Stimulated activated CD4-positive, alpha-beta T cell treated with anti-CD3 and anti-CD28 coated beads, Interleukin-1b, Interleukin-23, amount 100 ng/mL, for 4 hours (primary cell): ENCODE measurements at regions not wholly inside any gene's neighbourhood (a gene's known extent, or its start where the extent isn't known, plus 50 kb on each side); places are given as distances from the start of the nearest gene placed in this dataset.

Experiments
- DNase-seq, 2 donors: peaks; one replicate each; pipeline ENCODE4 v3.0.0-alpha.2; 2020; ENCODE audit warnings: low read depth in 2 of 2

GRCh38 chr16:6133009-6133557 lies 1035.5 kb upstream of the EEF2KMT start:
- no peak for DNase-seq

DNA sequence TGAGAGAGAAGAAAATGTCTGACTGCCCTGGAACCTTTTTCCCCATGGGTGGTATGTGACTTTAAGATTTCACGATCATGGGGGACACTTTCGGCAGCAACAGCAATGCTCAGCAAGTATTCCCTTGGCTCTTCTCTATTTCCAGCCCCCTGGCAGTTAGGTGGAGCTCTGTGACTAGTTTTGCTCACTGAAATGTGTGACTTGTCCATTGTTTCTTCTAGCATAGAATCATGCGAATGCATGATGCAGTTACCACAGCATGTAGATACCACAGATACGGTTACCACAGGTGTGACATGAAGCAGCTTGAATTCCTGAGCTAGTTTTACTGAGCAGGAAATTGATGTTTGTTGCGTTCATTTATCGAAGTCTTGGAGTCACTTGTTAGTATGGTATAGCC lies 1034.5 kb upstream of the EEF2KMT start:
- DNase-seq: no peak

GRCh38 chr16:6131526-6132050 lies 1034.0 kb upstream of the EEF2KMT start:
- no peak for DNase-seq

DNA sequence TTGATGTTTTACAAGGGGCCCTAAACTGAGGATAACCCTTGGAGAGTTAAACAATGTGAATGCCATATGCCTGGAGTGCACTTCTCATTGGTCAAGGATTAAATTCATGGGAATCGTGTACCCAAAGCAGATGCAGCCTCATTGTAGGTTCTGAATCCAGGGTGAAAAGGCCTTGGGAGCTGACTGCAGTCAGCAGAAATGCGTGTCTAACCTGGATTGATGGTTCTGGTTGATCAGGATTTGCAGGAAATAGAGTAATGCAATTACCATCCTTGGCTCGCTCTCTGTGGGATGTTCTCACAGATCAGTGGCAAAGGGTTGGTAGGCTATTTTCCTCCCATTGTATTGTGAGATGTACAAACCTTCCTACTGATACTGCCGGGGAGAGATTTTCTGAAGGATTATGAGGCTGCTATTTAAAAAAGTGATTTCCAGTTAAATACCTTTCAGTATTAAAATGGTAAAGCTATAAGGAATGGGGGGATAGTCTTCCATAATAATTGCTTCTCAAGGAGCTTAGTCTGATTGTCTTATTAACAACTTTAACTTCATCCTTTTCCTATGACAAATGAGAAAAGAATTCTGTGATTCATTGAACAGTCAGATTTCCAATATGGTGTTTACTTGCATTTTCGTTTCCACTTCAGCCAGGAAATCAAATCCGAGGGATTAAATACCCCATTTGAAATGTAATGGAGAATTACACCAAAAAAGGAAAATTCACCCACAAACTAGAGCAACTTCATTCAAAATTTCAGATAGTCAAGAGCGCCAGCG lies 1028.1 kb upstream of the EEF2KMT start:
- DNase-seq: no peak

DNA sequence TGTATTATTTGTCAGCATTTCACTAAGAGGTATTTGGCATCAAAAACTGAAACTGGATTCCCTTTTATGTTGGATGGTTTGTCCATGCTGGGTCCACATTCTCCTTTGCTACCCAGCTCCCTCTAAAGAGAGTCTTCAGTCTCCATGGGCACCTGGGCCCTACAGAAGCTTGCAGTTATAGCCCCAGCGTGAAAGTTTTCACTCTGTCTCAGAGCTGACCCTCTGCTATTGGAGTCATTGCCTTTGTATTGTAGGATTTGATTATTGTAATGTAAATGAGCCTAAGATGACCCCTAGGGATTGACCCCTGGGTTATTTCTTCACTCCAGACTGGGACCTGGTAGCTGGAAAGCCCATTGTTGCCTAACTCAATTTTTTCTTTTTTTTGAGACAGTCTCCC lies 1026.5 kb upstream of the EEF2KMT start:
- DNase-seq: no peak

DNA sequence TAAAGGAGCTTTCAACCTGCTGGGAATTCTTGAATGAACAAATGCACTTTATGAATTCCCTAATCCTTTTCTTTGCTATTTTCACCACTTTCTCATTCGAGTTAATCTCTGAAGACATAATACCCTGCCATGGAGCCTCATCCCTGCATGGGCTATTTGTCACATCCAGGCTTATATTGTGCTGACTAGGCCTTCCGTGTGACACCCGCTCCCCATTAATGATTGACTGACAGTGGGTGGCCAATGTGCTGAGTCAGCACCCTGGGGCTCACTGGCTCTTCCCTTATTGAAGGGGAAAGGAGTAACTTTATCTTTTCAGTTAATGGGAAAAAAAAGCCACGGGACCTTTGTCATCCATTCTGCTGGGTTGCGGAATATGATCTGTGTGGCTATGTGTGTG lies 1024.8 kb upstream of the EEF2KMT start:
- DNase-seq: no peak

DNA sequence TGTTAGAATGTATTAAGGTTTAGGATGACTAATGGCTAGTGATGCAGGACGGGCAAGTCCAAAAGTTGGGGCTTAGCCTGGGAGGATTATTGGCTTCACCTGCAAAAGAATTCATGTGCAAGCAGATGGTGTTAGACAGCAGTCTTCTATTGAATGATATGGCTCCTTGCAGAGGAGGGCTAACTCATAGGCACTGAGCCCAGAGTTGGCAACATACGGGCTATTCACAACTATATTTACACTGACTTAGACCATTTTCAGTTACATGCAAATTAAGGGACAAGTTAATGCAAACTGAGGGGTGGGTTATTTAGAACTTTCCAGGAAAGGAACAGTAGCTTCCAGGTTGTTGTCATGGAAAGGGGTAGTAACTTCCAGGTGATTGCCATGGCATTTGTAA lies 1017.1 kb upstream of the EEF2KMT start:
- no peak for DNase-seq

DNA sequence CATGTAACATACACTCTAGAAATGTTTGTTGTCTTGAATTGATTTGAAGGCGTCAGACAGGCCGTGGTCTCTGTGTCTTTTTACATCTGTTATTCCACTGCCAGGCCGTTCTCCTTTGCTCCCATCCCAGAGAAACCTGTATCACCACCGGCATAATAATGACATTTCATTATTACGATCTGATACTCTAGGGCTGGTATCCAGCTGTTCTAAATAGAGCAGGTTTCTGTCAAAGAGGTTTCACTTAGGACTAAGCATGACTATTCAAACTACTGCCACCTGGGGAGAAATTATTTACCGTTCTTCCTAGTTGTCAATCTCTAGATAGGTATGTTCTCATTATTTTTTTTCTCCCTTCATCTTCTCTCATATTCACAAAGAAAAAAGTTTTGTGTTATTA lies 1016.2 kb upstream of the EEF2KMT start:
- no peak for DNase-seq

- no peak for DNase-seq
Observed at GRCh38 chr16:6112700-6113099, 1015.1 kb upstream of the EEF2KMT start.

GRCh38 chr16:6111390-6111789 lies 1013.8 kb upstream of the EEF2KMT start:
- DNase-seq: no peak

DNA sequence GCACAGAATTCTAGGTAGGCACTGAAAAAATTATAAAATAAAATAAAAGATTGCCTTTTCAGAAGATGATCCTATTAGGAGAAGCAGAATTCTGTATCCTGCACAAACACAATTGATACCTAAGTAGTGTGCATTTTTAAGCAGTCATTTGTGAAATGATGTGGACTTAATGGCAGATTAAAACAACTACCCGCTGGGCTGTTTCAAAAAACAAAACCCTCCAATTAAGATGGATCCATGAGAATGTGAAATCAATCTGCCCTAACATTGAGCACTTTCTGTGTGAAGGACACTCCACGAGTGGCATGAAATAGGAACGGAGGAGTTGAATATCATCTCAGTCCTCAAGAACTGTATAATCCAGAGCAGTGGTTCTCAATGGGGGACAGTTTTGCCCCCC lies 1012.8 kb upstream of the EEF2KMT start:
- DNase-seq: no peak

DNA sequence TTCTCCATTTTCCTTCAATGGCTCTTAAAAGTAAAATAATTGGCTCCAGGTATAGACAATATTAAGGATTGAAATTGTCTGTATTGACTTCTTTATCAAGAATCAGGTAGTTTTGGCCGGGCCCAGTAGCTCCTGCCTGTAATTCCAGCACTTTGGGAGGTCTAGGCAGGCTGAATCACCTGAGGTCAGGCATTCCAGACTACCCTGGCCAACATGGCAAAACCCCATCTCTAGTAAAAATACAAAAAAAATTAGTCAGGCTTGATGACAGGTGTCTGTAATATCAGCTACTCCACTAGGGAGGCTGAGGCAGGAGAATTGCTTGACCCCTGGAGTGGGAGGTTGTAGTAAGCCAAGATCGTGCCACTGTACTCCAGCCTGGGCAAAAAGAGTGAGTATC lies 1008.5 kb upstream of the EEF2KMT start:
- no peak for DNase-seq

DNA sequence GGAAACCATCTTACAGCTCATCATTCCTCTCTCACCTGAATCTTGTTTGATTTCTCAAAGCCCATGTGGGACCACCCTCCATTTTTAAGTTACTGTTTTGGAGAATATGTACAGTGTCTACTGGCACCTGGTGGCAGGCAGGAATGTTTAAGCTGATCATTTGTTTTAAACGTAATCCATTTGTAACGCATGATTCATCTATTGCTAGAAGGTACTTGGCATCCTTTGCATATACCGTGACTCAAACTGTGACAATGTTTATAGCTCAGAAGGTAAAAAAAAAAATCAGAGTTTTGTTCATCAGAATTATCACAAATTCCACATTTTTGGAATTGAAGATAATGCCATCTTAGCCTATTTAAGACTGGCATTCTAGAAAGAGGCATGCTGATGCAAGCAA lies 1007.5 kb upstream of the EEF2KMT start:
- no peak for DNase-seq

DNA sequence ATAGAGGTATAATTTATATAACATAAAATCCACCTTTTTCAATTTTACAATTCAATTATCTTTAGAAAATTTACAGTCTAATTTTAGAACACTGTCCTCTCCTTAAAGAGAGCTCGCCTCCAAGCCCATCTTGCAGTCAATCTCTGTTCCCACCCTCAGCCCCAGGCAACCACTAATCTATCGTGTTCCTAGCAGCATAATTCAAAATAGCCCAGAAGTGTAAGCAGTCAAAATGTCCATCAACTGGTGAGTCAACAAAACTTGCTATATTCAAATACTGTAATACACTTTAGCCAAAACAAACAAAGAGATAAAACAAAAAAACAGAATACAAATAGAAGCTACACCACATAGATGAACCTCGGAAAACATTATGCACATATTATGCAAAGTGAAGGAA lies 1006.8 kb upstream of the EEF2KMT start:
- no peak for DNase-seq

DNA sequence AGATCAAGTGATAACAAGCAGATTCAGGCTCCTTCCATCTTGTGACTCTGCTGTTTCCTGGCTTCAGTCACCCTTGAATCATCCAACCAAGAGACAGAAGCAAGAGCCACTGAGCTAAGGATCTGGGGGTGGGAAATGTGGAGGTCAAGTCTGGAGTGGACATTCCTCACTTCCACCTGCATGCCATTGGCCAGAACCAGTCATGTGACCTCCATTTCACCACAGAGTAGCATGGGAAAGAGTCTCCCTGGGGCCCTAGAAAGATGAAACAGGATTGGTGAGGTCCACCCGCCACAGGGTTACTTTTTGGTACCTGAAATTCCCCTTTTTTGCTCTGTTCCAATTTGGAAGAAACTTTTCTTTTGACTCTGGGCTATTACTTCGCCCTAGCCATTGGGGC lies 1006.0 kb upstream of the EEF2KMT start:
- DNase-seq: no peak

DNA sequence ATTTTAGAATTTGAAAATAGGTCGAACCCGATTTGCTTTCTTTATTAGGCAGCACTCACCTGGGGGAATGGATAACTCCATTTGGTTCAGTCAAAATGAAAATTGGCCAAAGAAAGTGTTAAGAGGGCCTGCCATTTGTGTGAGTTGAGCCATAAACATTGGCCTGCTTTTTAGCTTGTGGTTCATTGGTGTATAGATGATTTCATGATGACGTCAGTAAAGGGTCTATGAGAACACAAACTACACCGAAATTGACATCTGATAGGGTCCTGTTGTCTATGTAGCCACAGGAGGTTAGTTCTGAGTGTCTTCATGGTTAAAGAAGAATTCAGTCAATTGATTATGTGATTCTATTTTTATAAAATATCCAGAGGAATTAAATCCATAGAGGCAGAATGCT lies 1001.5 kb upstream of the EEF2KMT start:
- no peak for DNase-seq

DNA sequence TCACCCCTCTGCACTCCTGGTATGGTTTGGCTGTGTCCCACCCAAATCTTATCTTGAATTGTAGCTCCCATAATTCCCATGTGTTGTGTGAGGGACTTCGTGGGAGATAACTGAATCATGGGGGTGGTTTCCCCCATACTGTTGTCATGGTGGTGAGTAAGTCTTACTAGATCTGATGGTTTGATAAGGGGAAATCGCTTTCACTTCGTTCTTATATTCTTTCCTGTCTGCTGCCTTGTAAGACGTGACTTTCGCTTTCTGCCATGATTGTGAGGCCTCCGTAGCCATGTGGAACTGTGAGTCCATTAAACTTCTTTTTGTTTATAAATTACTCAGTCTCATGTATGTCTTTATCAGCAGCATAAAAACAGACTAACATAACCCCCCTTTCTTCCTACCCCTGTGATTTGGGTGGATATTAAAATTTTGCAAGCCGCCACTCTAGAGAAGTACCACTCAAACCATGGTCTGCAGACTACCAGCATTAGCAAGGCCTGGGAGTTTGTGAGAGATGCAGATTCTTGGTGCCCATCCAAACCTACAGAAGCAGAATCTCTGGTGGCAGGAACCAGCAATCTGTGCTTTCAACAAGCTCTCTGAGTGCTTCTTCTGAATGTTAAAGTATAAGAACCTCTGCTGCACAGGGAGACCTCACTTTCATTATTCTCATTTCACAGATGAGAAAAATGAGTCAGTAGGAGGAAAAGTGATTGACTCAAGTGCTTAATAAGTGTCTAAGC lies 999.5 kb upstream of the EEF2KMT start:
- no peak for DNase-seq

GRCh38 chr16:6095414-6095813 lies 997.8 kb upstream of the EEF2KMT start:
- no peak for DNase-seq

DNA sequence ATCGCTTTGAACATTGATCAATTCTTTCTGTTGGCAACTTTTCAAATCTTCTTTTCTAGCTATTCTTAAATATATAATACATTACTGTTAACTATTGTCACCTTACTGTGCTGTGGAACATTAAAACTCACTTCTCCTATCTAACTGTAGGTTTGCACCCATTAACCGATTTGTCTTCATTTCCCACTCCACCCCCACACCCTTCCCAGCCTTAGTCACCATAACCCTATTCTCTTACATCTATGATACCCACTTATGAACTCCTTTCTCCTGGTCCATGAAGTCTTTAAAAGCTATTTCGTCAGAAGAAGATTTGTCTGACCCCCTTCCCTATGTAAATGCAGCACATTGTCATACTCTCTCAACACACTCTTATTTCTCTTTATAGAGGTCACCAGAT lies 993.4 kb upstream of the EEF2KMT start:
- no peak for DNase-seq

DNA sequence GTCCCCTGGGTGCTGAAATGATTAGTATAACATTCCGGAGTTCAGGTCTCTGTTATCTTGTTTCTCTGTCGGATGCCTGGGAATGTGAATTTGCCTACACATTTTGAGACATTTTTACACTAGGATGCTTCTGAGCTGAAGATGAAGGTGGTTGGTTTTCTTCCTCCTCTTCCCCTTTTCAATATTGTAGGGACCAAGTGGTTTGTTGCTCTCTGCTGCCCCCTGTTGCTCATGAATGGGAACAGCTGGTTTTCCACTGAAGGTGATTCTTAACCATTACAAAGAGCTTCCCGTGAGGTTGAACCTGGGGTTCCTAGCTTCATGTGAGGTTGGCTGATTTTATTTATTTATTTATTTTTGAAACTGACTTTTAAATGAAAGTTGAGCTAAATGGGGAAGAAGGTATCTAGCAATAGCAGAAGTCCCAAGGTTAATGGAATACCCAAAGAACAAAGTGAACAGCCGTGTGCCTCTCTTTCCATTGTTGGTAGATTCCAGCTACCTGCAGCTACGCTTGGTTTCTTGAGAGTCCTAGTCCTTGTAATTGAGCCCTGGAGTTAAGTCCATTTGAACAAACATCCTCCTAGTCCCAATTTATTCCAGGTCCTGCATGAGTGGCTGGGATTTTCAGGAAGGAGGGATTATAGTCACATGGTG lies 983.9 kb upstream of the EEF2KMT start:
- no peak for DNase-seq

DNA sequence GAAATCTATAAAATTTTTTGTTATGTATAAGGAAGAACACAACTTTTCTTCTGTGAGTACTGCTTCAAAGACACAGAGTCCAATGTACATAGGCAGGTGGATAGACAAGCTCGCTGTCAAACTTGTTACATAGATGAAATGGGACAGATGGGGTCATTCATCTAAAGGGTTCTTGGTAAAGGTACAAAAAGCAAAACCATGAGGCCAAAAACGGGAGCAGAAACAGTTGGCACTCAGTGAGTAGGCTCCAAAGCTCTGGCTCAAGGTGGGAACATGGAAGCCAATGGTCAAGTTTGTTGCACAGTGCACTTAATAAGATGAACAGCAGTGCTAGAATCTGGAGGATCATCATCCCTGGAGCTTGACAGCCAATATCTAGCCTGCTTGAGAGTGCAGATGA lies 979.0 kb upstream of the EEF2KMT start:
- DNase-seq: no peak

DNA sequence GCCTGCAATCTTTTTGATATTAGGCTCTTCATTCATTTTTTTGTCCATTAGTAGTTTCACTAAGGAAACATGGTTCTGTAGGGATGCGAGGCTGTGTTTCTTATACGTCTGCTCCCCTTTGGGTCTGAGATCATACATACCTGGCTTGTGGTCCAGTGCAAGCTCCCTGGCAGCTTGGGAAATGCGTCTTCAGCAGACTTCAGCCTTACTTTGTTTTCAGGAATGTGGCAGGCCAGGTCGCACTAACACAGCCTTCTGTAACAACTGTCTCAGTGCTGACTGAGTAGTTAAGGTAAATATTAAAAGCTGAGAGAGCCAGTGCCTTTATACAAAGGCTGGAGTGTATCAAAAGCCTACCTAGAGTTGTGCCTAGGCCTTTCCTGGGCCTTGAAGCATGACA lies 970.5 kb upstream of the EEF2KMT start:
- no peak for DNase-seq
